Trophoblast cell (in vitro differentiated cells and primary cell): ENCODE measurements at regions not wholly inside any gene's neighbourhood (a gene's known extent, or its start where the extent isn't known, plus 50 kb on each side); places are given as distances from the start of the nearest gene placed in this dataset.

Experiments used
- DNase-seq, 2 donors: peaks; one replicate each; pipeline ENCODE4 v3.0.0-alpha.2; 2016
- H2AFZ ChIP-seq: 2 replicates; pipeline ENCODE4 v1.6.1; 2013; ENCODE audit warnings: low read length, moderate library complexity, mild to moderate bottlenecking; ENCODE audit not compliant: insufficient read depth, poor library complexity
- H2AK5ac ChIP-seq: 2 replicates; pipeline ENCODE4 v1.6.1; 2013; ENCODE audit warnings: mild to moderate bottlenecking, low read length
- H2BK120ac ChIP-seq: 2 replicates; pipeline ENCODE4 v1.6.1; 2013; ENCODE audit warnings: low read length, mild to moderate bottlenecking, moderate library complexity; ENCODE audit not compliant: insufficient read depth, poor library complexity
- H2BK12ac ChIP-seq: 2 replicates; pipeline ENCODE4 v1.6.1; 2013; ENCODE audit warnings: mild to moderate bottlenecking, low read length, moderate library complexity
- H2BK5ac ChIP-seq: 2 replicates; pipeline ENCODE4 v1.6.1; 2013; ENCODE audit warnings: low read length, low read depth, moderate library complexity, mild to moderate bottlenecking; ENCODE audit not compliant: poor library complexity
- H3K14ac ChIP-seq: 2 replicates; pipeline ENCODE4 v1.6.1; 2013; ENCODE audit warnings: mild to moderate bottlenecking, low read length
- H3K18ac ChIP-seq: 2 replicates; pipeline ENCODE4 v1.6.1; 2013; ENCODE audit warnings: mild to moderate bottlenecking, low read length
- H3K23ac ChIP-seq: 2 replicates; pipeline ENCODE4 v1.6.1; 2013; ENCODE audit warnings: low read length
- H3K27ac ChIP-seq: 2 replicates; pipeline ENCODE4 v1.5.1; 2013; ENCODE audit warnings: low read depth, mild to moderate bottlenecking, inconsistent platforms, low read length, moderate library complexity
- H3K27me3 ChIP-seq: 2 replicates; pipeline ENCODE4 v1.6.1; 2013; ENCODE audit warnings: inconsistent platforms, mild to moderate bottlenecking, low read length, moderate library complexity; ENCODE audit not compliant: insufficient read depth
- H3K36me3 ChIP-seq, 2 experiments: 1 replicate in 1 of 2; 2 replicates in 1 of 2; pipeline ENCODE4 v1.6.1; 2013; ENCODE audit warnings: low read length in 2 of 2, mild to moderate bottlenecking in 2 of 2, moderate library complexity in 1 of 2; ENCODE audit not compliant: insufficient read depth in 2 of 2, control insufficient read depth in 1 of 2
- H3K4ac ChIP-seq: 2 replicates; pipeline ENCODE4 v1.6.1; 2013; ENCODE audit warnings: low read depth, mild to moderate bottlenecking, low read length, moderate library complexity
- H3K4me1 ChIP-seq, 2 experiments: 1 replicate in 1 of 2; 2 replicates in 1 of 2; pipeline ENCODE4 v1.6.1; 2013; ENCODE audit warnings: low read length in 2 of 2, mild to moderate bottlenecking in 2 of 2, moderate library complexity in 1 of 2; ENCODE audit not compliant: insufficient read depth in 2 of 2, control insufficient read depth in 1 of 2
- H3K4me2 ChIP-seq: 2 replicates; pipeline ENCODE4 v1.6.1; 2013; ENCODE audit warnings: inconsistent platforms, mild to moderate bottlenecking, low read length, moderate library complexity
- H3K4me3 ChIP-seq: 2 replicates; pipeline ENCODE4 v1.5.1; 2013; ENCODE audit warnings: mild to moderate bottlenecking, low read depth, low read length, inconsistent platforms
- H3K79me1 ChIP-seq: one replicate; pipeline ENCODE4 v1.6.1; 2013; ENCODE audit warnings: low read length
- H3K79me2 ChIP-seq: 2 replicates; pipeline ENCODE4 v1.6.1; 2013; ENCODE audit warnings: low read length, mild to moderate bottlenecking; ENCODE audit not compliant: control insufficient read depth, insufficient read depth, poor library complexity
- H3K9ac ChIP-seq: 2 replicates; pipeline ENCODE4 v1.6.1; 2013; ENCODE audit warnings: mild to moderate bottlenecking, low read length
- H3K9me3 ChIP-seq: 2 replicates; pipeline ENCODE4 v1.6.1; 2013; ENCODE audit warnings: low read depth, mild to moderate bottlenecking, control low read depth, inconsistent platforms, low read length; ENCODE audit not compliant: insufficient read depth
- H4K12ac ChIP-seq: 2 replicates; pipeline ENCODE4 v1.6.1; 2013; ENCODE audit warnings: low read depth, mild to moderate bottlenecking, low read length, moderate library complexity
- H4K8ac ChIP-seq: 2 replicates; pipeline ENCODE4 v1.6.1; 2013; ENCODE audit warnings: low read depth, mild to moderate bottlenecking, low read length, moderate library complexity
- H4K91ac ChIP-seq: one replicate; pipeline ENCODE4 v1.6.1; 2013; ENCODE audit warnings: low read depth, mild to moderate bottlenecking, low read length, moderate library complexity
- WGBS: extraction: QIAGEN DNeasy Blood & Tissue Kit; methylation state at CpG from one replicate; pipeline ENCODE4 v1.1.7; 2013; ENCODE audit warnings: missing lambda C conversion rate; ENCODE audit not compliant: insufficient read length, insufficient coverage; ENCODE audit errors: extremely low coverage; 5-methylcytosine and 5-hydroxymethylcytosine counted together

DNA sequence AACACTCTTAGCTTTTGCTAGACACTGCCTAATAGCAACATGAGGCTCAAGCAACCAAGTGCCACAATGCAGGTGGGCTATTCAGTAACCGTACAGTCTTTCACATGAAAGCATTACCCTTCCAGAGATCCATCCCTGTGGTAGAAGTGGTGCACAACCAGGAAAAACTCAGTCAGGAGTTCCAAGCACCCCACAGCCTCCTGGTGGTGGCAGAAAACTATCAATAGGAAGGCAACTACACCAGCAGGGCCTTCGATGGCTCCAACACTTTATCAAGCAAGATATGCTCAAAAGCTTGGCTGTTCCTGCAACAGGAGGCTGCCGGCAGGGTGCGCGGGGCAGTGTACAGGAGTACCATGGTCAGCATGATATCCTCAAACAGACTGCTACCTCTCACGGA lies 176.1 kb upstream of the DLGAP1 start:
- Histone ChIP-seq H3K79me2 (no peaks in the 10 kb centered on the region), H4K8ac (no peak overlapping the region), H3K79me1 (no peaks in the 10 kb centered on the region), H3K4me1 (no peaks in the 10 kb centered on the region), H3K36me3 (no peaks in the 10 kb centered on the region), H3K18ac (no peak overlapping the region), H2AFZ (no peak overlapping the region), H4K12ac (no peak overlapping the region), H2AK5ac (no peak overlapping the region), H2BK5ac (no peak overlapping the region), H3K9me3 (peaks cover 2% of the 10 kb centered on the region), H3K4me2 (no peak overlapping the region), H3K27ac (no peak overlapping the region), H2BK120ac (no peak overlapping the region), H3K4me3 (no peak overlapping the region), H3K27me3 (no peaks in the 10 kb centered on the region), H3K14ac (no peak overlapping the region), H3K9ac (no peak overlapping the region), H2BK12ac (no peak overlapping the region), H4K91ac (no peak overlapping the region), H3K4ac (no peak overlapping the region), H3K23ac (no peak overlapping the region)
- WGBS: no CpG with 5 or more reads among the region's 6 CpGs
- DNase-seq: no peak

GRCh38 chr18:4605212-4605611 lies 150.1 kb upstream of the DLGAP1 start:
- Histone ChIP-seq H3K9me3 (no peaks in the 10 kb centered on the region), H3K23ac (no peak overlapping the region), H2AK5ac (no peak overlapping the region), H4K91ac (no peak overlapping the region), H3K4me2 (no peak overlapping the region), H3K14ac (no peak overlapping the region), H2BK5ac (no peak overlapping the region), H4K12ac (no peak overlapping the region), H3K79me2 (no peaks in the 10 kb centered on the region), H3K79me1 (no peaks in the 10 kb centered on the region), H4K8ac (no peak overlapping the region), H3K36me3 (no peaks in the 10 kb centered on the region), H2AFZ (no peak overlapping the region), H3K27me3 (no peaks in the 10 kb centered on the region), H2BK12ac (no peak overlapping the region), H2BK120ac (no peak overlapping the region), H3K4me3 (no peak overlapping the region), H3K9ac (no peak overlapping the region), H3K27ac (no peak overlapping the region), H3K4me1 (no peaks in the 10 kb centered on the region), H3K18ac (no peak overlapping the region), H3K4ac (no peak overlapping the region)
- no CpG with 5 or more reads among the region's 3 CpGs for WGBS
- DNase-seq: no peak

DNA sequence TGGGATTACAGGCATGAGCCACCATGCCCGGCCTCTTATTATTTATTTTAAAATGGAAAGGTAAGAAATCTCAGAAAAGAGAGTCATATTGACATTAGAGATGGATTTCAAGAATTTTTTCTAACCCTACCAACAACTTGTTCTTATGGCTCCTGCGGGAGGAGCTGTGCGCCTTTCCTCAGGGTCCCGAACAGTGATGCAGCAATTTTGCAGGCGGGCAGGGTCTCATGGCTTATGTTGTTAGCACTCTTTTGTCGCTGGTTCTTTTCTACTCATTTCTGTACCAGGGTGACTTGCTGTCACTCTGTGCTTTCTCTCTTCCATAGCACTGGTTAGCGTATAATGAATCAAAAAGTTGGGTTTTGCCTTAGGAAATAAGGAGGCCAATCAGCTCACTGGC lies 148.8 kb upstream of the DLGAP1 start:
- Histone ChIP-seq H3K9me3 (no peaks in the 10 kb centered on the region), H3K79me2 (no peaks in the 10 kb centered on the region), H4K8ac (no peak overlapping the region), H3K9ac (no peak overlapping the region), H3K4me2 (no peak overlapping the region), H4K12ac (no peak overlapping the region), H2BK5ac (no peak overlapping the region), H3K4ac (no peak overlapping the region), H3K36me3 (no peaks in the 10 kb centered on the region), H3K4me3 (no peak overlapping the region), H3K14ac (no peak overlapping the region), H3K27ac (no peak overlapping the region), H2BK12ac (no peak overlapping the region), H2AK5ac (no peak overlapping the region), H2BK120ac (no peak overlapping the region), H3K27me3 (no peaks in the 10 kb centered on the region), H3K23ac (no peak overlapping the region), H4K91ac (no peak overlapping the region), H3K79me1 (no peaks in the 10 kb centered on the region), H2AFZ (no peak overlapping the region), H3K4me1 (no peaks in the 10 kb centered on the region), H3K18ac (no peak overlapping the region)
- WGBS: no CpG with 5 or more reads among the region's 7 CpGs
- DNase-seq: no peak

DNA sequence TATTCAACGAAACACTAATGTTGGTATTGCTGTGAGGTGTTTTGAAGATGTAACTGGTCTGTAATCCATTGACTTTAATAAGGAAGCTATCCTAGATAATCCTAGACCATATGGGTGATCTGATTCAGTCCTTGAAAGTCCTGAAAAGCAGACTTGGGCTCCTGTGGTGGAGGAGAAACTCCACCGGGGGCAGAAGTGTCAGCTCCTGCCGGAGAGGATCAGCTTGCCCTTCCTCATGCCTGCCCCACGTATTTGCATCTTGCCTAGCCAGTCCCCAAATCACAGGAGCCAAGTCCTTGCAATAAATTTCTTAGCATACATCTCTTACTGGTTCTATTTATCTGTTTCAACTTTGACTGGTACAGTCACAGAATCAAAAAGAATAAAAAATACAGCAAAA lies 144.2 kb upstream of the DLGAP1 start:
- WGBS: no CpG with 5 or more reads among the region's 4 CpGs
- Histone ChIP-seq H3K4me1 (no peaks in the 10 kb centered on the region), H2BK5ac (no peak overlapping the region), H3K79me1 (no peaks in the 10 kb centered on the region), H3K27me3 (no peaks in the 10 kb centered on the region), H3K36me3 (no peaks in the 10 kb centered on the region), H3K79me2 (no peaks in the 10 kb centered on the region), H3K9me3 (no peaks in the 10 kb centered on the region), H3K14ac (no peak overlapping the region), H3K9ac (no peak overlapping the region), H3K4me3 (no peak overlapping the region), H3K27ac (no peak overlapping the region), H2AFZ (no peak overlapping the region), H4K91ac (no peak overlapping the region), H3K4me2 (no peak overlapping the region), H4K8ac (no peak overlapping the region), H3K18ac (no peak overlapping the region), H2BK120ac (no peak overlapping the region), H2BK12ac (no peak overlapping the region), H3K23ac (no peak overlapping the region), H3K4ac (no peak overlapping the region), H4K12ac (no peak overlapping the region), H2AK5ac (no peak overlapping the region)
- no peak for DNase-seq
